ENCODE measurements at regions not wholly inside any gene's neighbourhood (a gene's known extent, or its start where the extent isn't known, plus 50 kb on each side); places are given as distances from the start of the nearest gene placed in this dataset.

DNA sequence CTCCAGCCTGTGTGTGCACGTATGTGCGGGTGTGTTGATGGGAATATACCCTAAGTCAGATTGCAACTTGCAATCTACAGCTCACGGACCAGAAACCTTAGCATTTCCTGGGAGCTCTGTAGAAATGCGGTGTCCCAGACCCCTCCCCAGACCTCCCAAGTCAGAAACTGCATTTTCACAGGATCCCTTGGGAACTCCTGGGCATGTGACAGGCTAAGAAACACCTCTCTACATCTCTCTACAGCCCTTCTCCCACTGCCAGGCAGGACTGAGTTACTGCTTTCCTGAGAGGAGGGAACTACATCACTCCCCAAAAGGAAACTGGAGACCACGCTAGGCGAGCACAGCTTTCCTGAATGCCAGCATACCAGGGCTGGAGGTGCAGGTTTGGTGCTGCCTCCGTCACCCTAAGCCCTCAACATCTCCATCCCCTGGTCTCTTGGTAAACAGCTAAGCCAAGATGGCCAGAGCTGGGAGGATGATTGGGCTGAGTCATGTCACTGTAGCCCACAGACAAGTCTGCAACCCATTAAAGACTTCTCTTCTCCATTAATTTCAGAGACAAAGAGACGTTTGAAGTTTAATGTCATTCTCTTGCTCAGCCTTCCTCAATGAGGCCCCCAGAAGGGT lies 194.4 kb downstream of the BMP7 start:
- no peak for TF ChIP-seq POLR2AphosphoS5 (IDR thresholded peaks at IDR 0.05)
- TF ChIP-seq, protein P1, sequence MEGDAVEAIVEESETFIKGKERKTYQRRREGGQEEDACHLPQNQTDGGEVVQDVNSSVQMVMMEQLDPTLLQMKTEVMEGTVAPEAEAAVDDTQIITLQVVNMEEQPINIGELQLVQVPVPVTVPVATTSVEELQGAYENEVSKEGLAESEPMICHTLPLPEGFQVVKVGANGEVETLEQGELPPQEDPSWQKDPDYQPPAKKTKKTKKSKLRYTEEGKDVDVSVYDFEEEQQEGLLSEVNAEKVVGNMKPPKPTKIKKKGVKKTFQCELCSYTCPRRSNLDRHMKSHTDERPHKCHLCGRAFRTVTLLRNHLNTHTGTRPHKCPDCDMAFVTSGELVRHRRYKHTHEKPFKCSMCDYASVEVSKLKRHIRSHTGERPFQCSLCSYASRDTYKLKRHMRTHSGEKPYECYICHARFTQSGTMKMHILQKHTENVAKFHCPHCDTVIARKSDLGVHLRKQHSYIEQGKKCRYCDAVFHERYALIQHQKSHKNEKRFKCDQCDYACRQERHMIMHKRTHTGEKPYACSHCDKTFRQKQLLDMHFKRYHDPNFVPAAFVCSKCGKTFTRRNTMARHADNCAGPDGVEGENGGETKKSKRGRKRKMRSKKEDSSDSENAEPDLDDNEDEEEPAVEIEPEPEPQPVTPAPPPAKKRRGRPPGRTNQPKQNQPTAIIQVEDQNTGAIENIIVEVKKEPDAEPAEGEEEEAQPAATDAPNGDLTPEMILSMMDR (IDR thresholded peaks at IDR 0.05) = no peak

Measured in esophagus muscularis mucosa (tissue), 3 donors.